IPS-18a (cell line): ENCODE measurements at regions not wholly inside any gene's neighbourhood (a gene's known extent, or its start where the extent isn't known, plus 50 kb on each side); places are given as distances from the start of the nearest gene placed in this dataset.
"Not testable (repeated sequence)": the region's sequence is repeated elsewhere in the genome, so short reads cannot be mapped to it uniquely, and the experiment has no call there.

Experiments
- H3K27ac ChIP-seq: one replicate; pipeline ENCODE4 v1.5.1; 2013; ENCODE audit warnings: low read length
- H3K27me3 ChIP-seq: one replicate; pipeline ENCODE4 v1.6.1; 2013; ENCODE audit warnings: mild to moderate bottlenecking, low read length; ENCODE audit not compliant: control insufficient read depth, insufficient read depth
- H3K36me3 ChIP-seq: one replicate; pipeline ENCODE4 v1.6.1; 2013; ENCODE audit warnings: low read depth, low read length; ENCODE audit not compliant: control insufficient read depth
- H3K4me1 ChIP-seq: one replicate; pipeline ENCODE4 v1.6.1; 2013; ENCODE audit warnings: low read depth, low read length; ENCODE audit not compliant: control insufficient read depth
- H3K4me3 ChIP-seq: one replicate; pipeline ENCODE4 v1.5.1; 2013; ENCODE audit warnings: low read length
- H3K9ac ChIP-seq: one replicate; pipeline ENCODE4 v1.6.1; 2013; ENCODE audit warnings: mild to moderate bottlenecking, low read length, moderate library complexity
- H3K9me3 ChIP-seq: one replicate; pipeline ENCODE4 v1.6.1; 2013; ENCODE audit warnings: low read depth, low read length; ENCODE audit not compliant: control insufficient read depth

DNA sequence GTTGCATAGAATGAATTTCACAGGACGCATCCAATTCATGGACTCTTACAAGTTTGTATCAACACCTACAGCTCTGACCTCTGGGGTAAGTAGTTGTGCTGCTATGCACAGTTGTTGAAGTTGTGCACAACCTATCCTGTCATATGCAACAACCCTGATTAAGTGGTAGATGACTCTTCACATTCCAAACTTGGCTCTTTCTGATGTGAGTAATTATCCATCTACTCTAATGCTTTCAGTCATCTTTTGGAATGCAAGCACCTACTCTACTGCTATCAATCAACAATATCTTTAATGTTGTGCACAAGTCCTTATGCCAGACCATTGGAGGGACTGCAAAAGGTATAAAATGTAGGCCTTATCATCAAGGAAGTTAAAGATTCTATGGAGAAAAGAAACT, 921.4 kb downstream of the MCTP2 start:
- Histone ChIP-seq H3K9ac (no peak overlapping the region), H3K36me3 (no peaks in the 10 kb centered on the region), H3K9me3 (no peaks in the 10 kb centered on the region), H3K4me1 (no peaks in the 10 kb centered on the region), H3K27ac (no peak overlapping the region), H3K4me3 (no peak overlapping the region), H3K27me3 (no peaks in the 10 kb centered on the region)

DNA sequence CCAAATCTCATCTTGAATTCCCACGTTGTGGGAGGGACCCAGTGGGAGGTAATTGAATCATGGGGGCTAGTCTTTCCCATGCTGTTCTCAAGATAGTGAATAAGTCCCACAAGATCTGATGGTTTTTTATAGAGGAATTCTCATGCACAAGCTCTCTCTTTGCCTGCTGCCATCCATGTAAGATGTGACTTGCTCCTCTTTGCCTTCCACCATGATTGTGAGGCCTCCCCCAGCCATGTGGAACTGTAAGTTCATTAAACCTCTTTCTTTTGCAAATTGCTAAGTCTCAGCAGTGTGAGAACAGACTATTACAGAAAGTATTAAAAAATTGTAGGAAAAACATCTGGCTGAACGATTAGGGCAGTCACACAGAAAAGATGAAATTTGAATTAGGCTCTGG, 921.8 kb downstream of the MCTP2 start:
- not testable (repeated sequence) for H3K9me3 ChIP-seq, H3K27me3 ChIP-seq, H3K36me3 ChIP-seq, H3K4me3 ChIP-seq, H3K27ac ChIP-seq, H3K4me1 ChIP-seq, H3K9ac ChIP-seq

DNA sequence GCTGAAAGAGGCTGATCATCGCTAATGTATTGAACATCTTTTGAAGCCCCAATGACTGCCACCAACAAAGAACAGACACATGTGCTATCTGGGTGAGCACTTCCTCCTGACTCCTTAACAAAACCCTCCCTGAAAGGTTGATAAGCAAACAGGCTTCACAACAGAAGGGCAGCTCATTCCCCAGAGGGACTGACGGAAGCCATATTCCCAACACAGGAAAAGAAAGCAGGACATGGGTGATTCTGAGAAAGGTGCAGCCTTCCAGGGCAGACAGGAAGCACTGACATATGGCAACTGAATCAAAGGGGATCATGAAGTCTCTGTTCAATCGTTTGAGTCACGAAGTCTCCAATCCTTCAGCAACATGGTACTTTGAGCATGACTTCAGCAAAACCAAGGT, 929.0 kb downstream of the MCTP2 start:
- no peak overlapping the region for H3K9ac ChIP-seq
- H3K27me3 ChIP-seq: no peaks in the 10 kb centered on the region
- no peak overlapping the region for H3K4me3 ChIP-seq
- no peaks in the 10 kb centered on the region for H3K4me1 ChIP-seq
- H3K27ac ChIP-seq: no peak overlapping the region
- no peaks in the 10 kb centered on the region for H3K9me3 ChIP-seq
- no peaks in the 10 kb centered on the region for H3K36me3 ChIP-seq

DNA sequence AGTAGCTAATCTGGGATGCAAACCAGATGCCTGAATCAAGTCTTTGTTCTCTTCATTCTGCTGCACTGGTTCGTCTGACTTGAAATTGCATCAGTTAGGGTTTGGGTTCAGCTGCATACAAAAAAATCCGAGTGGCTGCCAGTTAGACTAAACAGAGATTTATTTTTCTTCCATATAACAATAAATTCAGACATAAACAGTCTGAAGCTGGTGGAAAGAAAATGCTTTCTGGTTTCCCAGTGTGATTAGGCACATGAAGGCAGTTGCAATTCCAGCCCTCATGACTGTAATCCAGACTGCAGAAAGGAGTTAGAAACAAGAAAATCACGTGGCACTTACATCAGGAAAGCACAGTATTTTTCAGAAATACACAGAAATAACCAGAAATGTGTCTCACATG, 930.7 kb downstream of the MCTP2 start:
- no peaks in the 10 kb centered on the region for H3K9me3 ChIP-seq
- H3K36me3 ChIP-seq: no peaks in the 10 kb centered on the region
- H3K27ac ChIP-seq: no peak overlapping the region
- no peaks in the 10 kb centered on the region for H3K4me1 ChIP-seq
- H3K27me3 ChIP-seq: no peaks in the 10 kb centered on the region
- H3K4me3 ChIP-seq: no peak overlapping the region
- no peak overlapping the region for H3K9ac ChIP-seq

DNA sequence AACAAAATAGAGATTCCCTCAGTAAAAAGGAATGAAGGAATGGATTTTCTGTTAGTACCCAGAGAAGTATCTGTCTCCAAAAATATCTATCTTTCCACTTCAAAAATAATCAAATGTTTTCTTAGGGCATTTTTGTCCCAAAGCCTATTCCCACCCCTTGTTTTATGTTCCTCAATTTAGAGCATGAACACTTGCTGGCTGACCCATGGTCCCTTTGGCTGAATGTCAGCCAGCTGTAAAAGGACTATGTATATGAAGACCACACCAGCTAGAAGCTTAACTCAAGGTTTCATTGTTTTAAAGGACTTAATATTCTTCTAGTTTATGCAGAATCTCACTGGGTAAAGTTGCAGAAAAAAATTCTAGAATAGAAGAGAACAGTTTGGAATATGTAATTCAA, 931.2 kb downstream of the MCTP2 start:
- Histone ChIP-seq H3K4me1 (no peaks in the 10 kb centered on the region), H3K36me3 (no peaks in the 10 kb centered on the region), H3K27me3 (no peaks in the 10 kb centered on the region), H3K27ac (no peak overlapping the region), H3K4me3 (no peak overlapping the region), H3K9me3 (no peaks in the 10 kb centered on the region), H3K9ac (no peak overlapping the region)

DNA sequence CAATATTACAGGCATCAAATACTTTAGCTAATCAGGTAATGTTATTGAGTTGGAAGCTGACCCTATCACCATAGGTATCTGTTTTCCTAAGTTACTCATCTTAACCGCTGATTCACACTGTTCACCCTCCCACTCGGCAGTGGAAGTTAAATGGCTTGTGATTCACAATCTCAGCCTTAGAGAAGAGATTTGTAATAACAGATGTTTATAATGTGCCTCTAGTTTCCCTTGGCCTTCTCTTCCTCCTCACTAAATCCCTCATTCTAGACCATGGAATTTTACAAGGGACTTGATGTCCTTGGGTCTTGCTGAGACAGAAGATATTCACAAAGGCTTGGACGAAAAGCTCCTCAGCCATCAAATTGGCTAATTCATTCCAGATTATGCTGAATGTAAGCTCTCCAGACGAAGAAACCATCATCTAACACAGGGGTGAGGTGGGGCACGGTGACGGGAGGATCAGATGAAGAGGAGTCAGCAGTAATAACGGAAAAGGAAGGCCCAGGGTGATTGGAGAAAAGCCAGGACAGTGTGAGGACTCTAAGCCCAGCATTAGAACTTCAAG, 931.7 kb downstream of the MCTP2 start:
- Histone ChIP-seq H3K27ac (no peak overlapping the region), H3K36me3 (no peaks in the 10 kb centered on the region), H3K9me3 (no peaks in the 10 kb centered on the region), H3K9ac (no peak overlapping the region), H3K27me3 (no peaks in the 10 kb centered on the region), H3K4me3 (no peak overlapping the region), H3K4me1 (no peaks in the 10 kb centered on the region)

DNA sequence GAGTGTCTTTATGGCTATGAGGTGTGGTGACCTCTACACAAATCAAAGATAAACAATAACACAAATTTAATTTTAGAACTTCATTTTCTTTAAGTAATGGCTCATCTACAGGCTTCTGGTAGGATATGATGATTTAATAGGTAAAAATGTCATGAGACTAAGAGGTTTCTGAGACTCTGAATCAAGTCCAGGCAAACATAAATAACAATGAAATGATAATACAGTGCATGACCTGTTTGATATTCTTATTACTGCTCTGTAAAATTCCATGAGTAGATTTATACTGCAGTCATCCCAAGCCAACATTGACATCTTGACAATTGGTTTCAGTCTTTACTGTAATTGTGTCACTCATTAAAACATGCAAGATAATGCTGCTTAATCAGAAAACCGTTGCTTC, 936.8 kb downstream of the MCTP2 start:
- H3K27ac ChIP-seq: no peak overlapping the region
- no peaks in the 10 kb centered on the region for H3K9me3 ChIP-seq
- H3K4me1 ChIP-seq: no peaks in the 10 kb centered on the region
- H3K36me3 ChIP-seq: no peaks in the 10 kb centered on the region
- H3K4me3 ChIP-seq: no peak overlapping the region
- H3K9ac ChIP-seq: no peak overlapping the region
- H3K27me3 ChIP-seq: no peaks in the 10 kb centered on the region

DNA sequence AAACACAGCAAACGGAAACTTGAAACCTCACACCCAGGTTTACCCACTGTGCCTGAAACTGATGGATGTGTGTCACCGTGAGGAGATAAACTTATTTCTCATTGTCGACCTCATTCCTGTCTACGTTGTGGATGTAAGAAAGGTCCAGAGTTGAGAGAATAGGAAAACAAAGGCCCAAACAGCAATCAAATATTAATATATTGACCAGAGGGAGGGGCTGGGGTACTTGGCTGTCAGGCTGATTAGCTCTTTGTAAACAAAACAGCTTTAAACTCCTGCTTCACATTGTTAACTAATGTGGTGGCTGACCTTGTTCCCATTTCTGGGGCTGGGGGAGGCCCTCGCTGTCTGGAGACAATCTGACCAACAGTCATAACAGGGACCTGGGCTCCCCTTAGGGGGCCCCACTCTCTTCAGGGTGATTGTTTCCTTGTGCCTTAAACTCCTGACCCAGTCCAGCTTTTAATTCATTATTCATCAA, 937.6 kb downstream of the MCTP2 start:
- H3K4me3 ChIP-seq: no peak overlapping the region
- H3K9me3 ChIP-seq: no peaks in the 10 kb centered on the region
- H3K9ac ChIP-seq: no peak overlapping the region
- H3K36me3 ChIP-seq: no peaks in the 10 kb centered on the region
- no peak overlapping the region for H3K27ac ChIP-seq
- H3K27me3 ChIP-seq: no peaks in the 10 kb centered on the region
- no peaks in the 10 kb centered on the region for H3K4me1 ChIP-seq

DNA sequence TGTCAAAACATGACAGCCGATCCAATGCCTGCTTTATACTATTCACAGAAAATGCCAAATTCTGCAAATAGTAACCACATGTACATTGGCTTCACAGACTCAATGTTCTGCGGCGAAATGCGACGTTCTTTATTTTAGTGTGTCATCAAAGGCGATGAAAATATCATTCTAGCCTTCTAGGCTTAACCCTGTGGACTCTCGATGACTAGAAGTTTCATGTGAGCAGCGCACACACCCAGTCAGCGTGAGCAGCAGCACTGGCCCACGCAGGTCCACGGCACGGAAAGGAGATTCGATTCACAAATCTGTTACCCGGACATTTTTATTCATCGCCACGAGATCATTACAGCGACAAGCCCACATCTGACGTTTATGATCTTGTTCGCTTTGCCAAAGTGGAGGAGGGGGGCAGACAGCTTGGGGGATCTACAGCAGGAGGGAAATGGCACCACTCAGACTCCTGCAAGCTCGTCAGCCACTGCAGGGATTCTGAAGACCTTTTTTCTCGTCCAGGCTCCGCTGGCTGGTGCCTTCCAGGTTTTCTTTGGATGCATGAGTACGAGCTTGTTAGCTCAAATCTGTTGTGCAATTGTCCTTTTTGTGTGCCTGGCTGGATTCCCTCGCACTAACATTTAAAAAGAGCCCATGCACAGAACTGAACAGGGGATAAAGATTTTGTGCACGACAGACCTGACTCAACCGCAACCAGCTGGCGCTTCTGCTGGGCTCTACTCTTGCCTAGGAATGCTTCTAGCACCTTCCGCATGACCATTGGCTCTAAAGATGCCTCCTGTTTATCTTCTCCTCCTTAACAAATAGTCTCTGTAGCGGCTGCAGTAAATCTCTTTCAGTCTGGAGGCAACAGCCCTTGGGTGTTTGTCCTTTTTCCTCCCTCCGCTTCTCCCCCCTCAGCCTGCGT, 938.4 kb downstream of the MCTP2 start:
- Histone ChIP-seq H3K4me3 (no peak overlapping the region), H3K27me3 (no peaks in the 10 kb centered on the region), H3K9ac (no peak overlapping the region), H3K27ac (no peak overlapping the region), H3K36me3 (no peaks in the 10 kb centered on the region), H3K4me1 (no peaks in the 10 kb centered on the region), H3K9me3 (no peaks in the 10 kb centered on the region)

DNA sequence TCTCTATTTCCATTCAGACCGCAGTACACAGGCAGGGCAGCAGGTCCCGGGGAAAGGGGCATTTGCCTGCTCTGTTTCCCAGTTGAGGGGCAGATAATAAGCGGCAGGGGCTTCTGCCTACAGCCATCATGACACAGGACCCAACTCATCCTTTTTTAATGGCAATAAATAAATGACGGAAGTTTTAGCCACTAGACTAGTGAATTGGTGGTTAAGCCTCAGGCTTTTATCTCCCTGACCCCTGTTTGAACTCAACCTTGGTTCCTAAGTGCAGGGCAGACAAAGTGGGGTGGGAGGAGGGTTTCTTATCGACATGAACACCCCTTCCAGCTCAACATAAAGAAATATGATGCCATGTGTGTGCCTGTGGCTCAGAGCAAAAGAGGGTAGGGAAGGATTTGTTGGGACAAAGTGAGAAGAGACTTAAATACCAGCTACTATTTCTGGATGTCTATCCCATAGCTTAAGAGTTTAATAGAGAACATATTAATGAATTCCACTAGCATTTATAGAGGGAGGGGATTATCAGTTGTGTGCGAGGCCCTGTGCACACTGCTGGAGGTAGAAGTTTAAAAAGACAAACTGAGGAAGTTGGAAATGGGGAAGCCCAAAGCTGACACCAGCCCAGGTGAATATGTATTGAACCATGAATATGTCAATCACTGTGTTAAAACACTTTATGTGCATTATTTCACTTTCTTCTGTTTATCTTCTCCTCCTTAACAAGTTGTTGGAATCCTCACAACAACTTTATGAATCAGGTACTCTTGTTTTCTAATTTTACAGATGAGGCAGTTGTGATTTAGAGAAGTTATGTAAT, 939.4 kb downstream of the MCTP2 start:
- H3K36me3 ChIP-seq: no peaks in the 10 kb centered on the region
- no peak overlapping the region for H3K27ac ChIP-seq
- no peak overlapping the region for H3K4me3 ChIP-seq

DNA sequence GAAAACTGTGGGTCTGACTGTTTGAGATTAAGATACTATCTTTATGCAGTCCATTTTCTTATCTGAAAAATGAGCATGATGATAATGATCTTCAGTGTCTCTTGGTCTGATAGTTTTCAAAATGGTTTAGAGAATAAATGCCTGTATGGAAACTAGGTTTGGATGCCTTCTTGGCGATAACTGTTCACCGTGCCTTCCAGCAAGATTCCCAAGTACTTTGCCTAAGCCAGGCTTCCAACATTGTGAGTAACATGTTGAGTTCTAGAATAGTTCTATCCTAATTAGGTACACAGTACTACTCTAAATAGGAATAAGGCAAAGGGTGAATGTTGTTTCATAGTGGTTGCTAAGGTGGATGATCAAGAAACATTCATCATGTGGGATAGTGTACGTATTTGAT, 940.2 kb downstream of the MCTP2 start:
- Histone ChIP-seq H3K4me1 (no peaks in the 10 kb centered on the region), H3K27me3 (no peaks in the 10 kb centered on the region), H3K27ac (no peak overlapping the region), H3K4me3 (no peak overlapping the region), H3K36me3 (no peaks in the 10 kb centered on the region), H3K9me3 (no peaks in the 10 kb centered on the region), H3K9ac (no peak overlapping the region)

More for the DNA sequence above, 939.4 kb downstream of the MCTP2 start:
- Histone ChIP-seq H3K27me3 (no peaks in the 10 kb centered on the region), H3K4me1 (no peaks in the 10 kb centered on the region), H3K9ac (no peak overlapping the region), H3K9me3 (no peaks in the 10 kb centered on the region)
